HK-2 (cell line): ENCODE measurements at regions not wholly inside any gene's neighbourhood (a gene's known extent, or its start where the extent isn't known, plus 50 kb on each side); places are given as distances from the start of the nearest gene placed in this dataset.

Experiments
- DNase-seq: peaks from one replicate; pipeline ENCODE4 v3.0.0-alpha.2; 2018; ENCODE audit not compliant: unreplicated experiment

DNA sequence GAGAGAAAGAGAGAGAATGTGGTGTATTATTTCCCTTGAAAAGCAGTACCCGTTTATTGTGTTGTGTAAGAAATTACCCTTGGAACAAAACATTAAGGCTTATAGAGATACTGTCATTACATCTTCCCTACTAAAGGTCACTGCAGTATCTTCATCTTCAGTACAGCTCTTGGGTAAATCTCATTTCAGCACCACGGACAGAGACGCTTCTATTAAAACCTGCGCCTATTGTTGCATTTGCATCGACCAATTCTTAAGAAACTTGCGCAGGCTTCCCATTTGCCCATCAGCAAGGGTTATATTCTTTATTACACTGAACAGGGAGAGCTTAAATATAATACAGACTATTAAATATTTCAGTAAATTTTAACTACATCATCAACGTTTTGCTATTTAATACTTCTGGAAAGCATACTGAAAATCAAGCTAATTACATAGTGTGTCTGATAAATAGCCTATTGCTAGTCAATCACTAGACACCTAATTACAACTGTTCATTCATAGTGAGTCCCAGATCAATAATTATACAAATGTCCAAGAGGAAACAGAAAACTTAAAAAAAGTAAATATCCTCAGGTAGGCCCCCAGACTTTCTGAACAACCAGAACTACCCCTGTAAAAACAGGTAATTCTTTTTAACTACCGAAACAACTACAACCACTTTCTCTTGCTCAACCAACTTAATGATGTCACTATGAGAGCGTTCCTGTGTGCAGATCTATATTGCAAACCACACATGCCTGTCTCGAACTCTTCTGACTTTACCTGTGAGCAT is 350.6 kb downstream of the LIG4 start:
- no peak for DNase-seq

DNA sequence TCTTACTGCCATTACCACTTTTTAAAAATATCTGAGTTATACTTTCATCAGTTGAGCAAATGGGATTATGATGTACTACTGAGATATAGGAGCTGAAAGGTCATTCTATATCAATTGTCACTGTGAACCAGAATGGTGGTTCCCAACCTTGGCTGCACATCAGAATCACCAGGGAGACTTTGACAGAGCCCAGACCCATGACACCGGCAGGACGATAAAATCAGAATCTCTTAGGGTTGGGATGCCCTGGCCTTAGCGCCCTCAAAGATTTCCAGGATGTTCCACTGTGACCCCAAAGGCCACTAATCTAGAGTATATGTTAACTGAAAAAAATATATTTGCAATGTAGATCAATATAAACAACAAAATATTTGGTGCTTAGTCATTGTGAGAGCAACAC is 355.1 kb downstream of the LIG4 start:
- DNase-seq: no peak

DNA sequence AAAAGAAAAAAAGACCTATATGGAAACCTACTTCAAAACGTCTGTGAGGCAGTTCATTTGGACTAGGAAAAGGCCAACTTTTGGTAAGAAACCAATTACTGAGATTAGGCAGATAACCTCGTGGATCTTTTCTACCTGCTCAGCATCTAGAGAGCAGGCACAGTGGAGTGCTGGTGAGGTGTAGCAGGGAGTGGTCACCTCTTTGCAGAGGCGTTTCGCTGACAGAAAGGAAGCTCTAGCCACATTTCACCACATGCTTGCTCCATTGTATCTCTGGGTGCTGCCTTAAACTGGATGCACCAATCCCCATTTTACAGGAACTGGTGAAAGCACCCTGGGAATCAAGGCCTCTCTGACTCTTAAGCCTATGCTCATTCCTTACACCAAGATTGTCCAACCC is 360.5 kb downstream of the LIG4 start:
- no peak for DNase-seq

DNA sequence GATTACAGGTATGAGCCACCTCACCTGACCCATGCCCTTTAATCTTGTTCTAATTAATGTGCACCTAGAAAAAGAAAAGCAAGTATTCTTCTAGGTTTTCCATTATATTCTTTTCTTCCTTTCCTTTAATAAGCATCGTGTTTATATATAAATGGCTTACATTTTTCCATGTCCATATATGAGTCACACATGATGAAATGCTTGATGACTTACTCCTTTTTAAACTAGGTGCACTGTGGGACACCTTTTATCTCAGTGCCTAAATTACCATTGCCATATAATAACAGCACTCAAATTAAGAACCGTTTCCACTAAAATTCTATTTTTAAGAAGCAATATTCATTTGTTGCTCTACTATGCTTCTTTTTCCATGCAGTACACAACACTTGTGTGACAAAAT is 363.3 kb downstream of the LIG4 start:
- no peak for DNase-seq

DNA sequence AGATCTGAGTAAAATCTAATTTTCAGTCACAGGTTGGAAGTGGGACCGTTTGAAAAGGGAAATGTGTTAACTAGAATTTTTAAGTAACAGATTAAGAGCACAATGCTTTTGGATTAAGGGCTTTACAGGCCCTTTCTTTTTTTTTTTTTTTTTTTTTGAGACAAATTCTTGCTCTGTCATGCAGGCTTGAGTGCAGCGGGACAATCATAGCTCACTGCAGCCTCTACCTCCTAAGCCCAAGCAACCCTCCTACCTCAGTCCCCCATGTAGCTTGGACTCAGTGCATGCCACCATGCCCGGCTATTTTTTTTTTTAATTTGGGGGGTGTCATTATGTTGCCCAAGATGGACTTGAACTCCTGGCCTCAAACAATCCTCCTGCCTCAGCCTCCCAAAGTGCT is 363.7 kb downstream of the LIG4 start:
- DNase-seq: no peak

DNA sequence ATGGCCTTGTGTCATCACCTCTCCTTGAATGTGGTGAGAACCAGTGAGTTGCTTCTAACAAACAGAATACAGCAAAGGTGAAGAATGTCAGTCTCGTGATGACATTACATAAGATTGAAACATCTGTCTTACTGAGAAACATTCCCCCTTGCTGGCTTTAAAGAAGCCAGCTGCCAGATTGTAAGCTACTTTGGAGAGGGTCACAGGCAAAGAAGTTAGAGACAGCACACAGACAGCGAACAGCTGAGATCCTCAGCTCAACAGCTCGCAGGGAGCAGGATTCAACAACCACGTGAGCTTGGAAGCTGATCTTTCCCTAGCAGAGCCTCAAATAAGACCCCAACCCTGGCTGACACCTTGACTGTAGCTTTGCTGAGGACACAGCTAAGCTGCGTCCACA is 367.9 kb downstream of the LIG4 start:
- DNase-seq: no peak

DNA sequence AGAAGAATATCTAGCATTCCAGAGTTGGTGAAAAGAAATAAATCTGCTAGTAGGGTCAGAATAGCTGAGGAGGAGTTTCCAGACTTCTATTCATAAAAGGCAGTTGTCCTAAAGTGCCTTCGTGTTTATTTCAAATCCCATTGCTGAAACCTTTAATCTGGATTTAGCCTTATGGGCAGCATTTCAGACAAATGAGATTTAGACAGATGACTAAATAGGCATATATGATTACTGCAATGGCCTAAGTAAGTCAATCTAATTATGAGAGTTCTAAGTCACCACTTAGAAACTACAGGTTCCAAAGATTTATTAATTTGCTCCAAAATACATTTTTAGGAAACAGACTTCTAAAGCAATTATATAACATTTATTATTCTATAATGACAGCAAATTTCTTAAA is 368.7 kb downstream of the LIG4 start:
- no peak for DNase-seq

DNA sequence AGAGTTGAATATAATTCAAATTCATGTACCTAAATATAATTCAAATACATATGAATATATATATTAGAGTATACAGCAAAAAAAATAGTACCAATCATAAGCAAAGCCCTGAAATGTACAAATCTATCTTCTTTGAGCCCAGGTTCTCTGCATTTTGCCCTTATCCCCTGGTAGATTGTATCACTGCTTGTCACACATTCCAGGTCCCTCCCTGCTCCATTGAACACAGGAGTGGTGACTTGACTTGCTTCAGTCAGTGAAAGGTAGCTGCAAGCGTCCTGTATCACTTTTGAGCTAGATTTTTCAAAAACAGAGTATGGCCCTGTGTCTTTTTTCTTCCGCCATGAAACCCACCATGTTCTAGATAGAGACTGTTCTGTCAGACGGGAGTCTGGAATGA is 369.4 kb downstream of the LIG4 start:
- DNase-seq: no peak

DNA sequence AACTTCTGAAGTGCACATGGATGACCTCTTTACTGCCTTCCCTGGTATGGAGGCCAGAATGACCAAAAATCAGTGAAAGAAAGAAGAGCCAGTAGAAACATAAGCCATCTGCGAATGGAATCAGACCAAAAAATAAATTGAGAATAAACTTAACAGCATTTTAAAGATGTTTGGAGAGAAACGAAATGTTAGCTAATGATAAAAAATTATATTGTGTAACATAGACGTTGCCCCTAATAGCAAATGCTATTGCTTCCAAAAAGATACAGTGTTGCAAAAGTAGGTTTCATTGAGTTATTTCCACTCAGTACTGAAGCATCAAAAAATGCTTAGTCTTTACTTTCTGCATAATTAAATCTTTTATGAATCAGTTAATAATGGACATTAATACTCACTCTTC is 371.7 kb downstream of the LIG4 start:
- DNase-seq: no peak

DNA sequence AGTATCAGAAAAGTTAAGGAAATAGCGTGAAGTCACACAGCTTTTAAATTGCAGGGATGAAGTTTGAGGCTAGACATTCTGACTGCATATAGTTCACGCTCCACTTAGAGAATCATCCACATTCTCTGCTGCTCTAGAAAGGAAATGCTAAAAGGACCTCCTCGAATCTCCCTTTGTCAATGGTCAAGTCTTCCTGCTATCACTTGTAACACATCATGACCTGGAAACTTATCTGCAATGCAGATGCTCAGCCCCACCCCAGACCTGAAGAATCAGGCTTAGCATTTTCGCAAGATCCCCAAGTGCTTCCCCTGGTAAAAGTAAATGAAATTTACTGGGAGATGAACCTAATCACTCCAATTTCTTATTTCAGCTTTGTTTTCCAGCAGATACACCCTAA is 372.1 kb downstream of the LIG4 start:
- DNase-seq: no peak

DNA sequence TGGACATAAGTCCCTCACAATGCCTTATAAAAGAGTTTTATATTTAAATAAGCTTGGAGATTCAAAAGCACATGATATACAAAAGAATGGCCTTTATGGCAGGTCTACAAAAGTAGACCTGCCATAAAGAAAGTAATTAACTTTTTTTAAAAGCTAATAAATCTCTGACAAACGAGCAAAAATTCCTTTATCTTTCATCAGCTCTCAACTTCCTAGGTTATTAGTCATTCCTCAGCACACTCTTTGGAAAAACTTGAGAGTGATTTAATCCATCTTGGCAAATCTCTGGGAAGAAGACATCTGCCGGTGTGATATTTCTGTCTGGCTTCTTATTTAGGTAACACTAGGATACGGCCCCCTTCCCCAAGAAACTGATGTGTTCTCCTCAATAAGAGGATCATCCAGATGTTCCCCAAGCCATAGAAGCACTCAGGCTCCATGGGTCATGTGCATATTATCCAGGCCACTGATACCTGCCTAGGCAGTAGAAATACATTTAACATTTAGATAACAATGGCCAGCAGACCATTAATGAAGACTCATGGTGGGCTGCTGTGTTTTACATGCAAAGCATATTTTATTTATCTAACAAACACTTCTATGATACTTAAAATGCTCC is 372.7 kb downstream of the LIG4 start:
- DNase-seq: no peak

DNA sequence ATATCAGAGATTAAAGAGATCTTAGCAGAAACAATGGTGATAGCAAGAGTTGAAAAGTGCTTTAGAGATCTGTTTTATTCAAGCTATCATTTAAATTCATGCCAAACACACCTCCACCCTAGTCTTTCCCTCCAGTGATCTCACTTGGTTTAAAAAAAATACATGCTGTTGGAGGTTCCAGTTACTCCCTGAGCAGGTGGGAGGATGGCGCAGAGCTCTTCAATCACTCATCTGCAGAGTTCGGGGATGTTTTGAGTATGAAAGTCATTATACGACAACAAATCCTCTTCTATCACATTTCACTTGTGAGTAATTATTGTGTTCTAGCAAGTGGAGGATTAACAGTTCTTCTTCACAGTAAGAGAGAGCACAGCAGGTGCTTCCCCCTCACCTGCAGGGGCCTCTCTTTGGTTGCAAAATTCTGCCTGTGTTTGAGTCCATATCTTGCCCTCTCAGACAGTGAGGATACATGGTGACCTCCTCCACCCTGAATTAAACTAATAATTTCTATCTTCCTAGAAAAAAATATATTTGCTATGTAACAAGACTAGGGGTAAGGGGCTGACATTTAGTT is 376.7 kb downstream of the LIG4 start:
- DNase-seq: no peak

DNA sequence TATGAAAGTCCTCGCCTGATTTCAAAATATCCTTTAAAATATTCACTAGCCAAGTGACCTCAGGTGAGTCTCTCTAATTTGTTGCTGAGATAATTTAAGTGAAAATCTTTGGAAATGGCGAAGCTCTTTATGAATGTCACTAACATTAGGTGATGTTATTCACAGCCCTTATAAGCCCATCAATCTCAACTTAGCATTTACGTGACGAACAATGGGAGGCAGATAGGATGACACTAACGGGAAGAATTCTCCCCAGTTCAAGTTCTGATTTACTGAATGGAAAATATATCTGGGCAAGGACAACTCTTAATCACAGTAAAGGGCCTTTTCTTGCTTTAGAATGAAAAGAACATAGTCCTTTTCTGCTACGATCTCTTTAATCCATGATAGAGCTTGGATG is 378.7 kb downstream of the LIG4 start:
- DNase-seq: no peak

DNA sequence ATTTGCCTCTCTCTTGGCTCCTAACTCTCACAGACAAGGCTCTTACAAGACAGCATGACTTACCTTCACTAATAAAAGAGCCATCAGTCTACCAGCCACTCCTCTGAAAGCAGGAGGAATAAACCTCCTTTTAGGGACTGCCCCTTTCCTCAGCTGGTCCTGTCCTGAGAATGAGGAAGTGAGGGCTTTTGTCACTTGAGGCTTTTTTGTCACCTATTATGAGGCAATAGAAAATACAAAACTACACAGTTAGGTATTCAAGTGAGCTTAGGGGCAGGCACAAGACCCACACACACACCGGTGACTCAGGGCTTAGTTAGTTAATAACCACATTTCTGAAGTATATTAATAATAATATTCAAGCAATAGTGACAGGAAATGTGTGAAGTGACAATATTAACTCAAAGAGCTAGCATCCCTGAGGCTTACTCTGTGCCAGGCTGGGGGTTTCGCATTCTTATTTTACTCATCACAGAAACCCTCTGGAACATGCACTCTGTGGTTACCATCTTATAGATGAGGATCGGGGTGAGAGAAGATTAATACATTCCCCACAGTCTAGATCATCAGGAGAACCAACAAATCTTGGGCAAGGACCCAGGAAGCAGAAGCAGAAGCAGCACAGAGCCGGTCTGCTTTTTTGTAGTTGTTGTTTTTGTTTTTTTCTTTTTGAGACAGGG is 379.9 kb downstream of the LIG4 start:
- peak; percentile 52 for DNase-seq

DNA sequence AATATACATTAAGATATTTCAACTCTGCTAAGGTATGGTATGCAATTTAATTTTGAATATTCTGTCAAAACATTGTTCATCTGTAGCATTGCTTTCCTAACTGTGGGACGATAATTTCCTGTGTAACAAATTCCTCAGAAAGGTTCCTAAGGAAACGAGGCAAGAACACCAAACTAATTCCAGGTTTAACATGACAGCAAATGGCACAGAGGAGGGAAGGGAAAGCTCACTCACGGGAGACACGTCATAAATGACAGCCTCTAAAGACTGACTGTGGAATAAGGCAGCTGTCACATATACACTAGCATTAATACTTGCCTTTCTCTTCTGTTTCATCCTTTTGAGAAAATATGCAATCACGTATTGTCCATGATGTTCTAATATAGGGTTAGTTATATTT is 380.6 kb downstream of the LIG4 start:
- no peak for DNase-seq

DNA sequence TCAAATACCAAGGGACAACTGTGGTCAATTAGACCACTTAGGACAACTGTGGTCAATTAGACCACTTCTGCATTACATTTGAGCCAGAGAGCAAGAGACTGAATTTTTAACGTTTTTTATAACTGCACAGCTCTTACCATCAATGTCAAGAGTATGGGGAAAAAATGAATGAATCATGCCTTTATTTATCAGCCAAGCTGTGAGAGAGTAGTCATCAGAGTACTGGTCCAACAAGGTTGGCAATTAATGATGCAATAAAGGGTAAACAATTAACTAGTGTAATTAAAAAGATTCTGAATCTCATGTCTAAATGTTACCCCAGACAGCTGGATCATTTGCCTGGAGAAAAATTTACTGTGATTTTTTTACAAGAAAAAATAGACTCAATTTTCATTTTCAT is 381.1 kb downstream of the LIG4 start:
- no peak for DNase-seq

DNA sequence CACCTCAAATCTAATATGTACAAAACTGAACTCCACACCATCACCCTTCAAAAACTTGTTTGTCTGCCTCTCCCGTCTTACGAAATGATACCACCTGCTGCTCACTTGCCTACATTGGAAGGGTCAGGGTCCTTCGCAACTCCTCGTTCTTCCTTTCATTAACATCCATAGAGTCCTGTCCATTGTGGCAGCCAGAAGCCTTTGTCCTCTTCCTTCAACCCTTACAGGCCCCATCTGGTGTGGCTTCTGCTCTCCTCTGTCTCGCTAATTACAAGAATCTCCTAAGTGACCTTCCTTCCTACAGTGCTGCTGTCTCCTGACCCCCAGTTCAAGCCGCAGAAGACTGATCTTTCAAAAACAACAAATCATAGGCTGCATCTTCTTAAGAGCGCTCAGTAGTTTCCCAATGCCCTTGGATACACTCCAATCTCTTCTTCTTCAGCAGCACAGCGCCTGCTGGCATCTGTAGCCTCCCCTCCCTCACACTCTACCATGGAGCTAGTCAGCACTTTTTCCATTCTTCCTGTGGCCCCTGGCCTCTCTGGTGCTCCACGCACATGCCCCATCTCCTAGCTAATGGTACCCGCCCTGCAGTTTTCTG is 382.7 kb downstream of the LIG4 start:
- no peak for DNase-seq

DNA sequence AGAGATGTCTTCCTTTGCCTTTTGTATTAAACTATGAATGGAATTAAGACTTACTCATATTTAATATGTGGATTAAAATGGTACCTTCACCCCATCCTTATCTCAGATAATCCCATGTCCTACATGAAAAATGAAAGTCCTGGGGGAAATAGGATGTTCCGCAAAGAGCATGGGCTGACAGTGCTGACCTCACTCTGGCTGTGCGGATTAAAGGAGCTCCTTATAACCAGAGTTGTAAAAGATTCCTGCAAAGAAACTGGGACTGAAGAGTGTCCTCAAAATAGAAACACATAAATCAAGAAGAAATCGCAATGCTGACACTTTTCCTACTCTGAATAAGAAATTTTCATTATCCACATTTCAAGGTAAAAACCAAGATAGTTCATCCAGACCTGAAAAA is 384.5 kb downstream of the LIG4 start:
- no peak for DNase-seq

DNA sequence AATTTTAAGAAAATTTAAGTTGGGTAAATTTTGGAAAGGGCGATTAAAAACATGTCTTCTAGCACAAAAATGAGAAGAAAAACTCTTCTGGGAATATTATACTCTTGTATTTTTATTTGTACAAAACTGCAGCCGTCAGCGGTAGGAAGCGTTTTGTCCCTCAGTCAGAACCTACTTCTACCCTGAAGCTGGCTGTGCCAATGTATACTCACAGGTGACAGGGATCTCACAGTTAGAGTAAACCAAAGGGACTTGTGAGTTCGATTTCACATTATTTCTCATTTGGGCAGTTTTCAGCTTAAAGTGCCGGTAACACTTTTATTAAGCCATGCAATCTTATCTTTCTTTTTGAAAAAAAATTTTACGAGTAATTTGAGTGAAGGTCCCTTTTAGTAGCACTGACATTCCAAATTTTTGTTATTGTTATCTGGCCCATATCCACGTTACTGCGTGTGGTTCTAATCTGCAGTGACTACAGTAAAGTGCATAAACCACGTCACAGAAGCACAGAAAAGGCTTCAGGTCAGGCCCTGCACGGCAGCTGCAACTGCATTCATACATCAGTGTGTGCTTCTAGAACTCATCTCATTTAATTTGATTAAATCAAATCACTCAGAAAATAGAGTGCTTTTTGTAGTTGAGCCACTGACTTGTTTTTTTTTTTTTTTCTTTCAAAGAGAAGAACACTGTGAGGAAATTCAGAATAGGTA is 387.3 kb downstream of the LIG4 start:
- no peak for DNase-seq

DNA sequence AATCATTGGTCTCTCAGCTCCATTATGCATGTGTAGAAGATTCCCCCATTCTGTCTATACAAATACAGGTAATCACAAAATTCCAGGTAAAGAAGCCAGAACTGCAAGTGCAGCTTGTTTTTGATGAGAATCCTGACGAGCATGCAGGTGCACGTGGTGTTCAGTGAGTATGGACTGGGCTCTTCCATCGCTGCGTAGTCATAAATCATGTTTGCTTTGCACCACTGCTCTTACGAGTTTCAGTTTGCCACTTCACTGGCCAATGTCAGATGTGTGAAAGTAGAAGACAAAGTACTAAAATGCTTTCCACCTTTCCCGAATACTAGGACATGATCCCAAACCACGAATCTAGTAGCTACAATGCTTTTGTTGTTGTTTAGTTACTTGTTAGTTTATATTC is 390.7 kb downstream of the LIG4 start:
- DNase-seq: no peak

DNA sequence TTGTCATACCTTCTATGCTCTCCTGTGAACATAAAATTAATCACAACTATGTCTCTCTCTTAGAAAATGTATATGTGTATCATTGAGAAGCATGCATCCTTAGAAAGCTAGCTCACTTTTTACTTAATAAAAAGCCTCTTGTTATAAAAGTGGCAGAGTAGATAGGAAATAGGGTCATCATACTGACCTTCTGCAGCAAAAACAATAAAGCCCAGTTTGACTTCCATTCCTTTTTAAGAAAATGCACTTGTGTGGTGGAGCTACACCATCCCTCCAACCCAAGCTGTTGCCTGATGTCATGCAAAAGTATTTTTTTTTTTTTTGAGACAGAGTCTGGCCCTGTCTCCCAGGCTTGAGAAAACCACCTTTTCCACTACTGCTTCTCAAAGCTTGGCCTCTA is 393.3 kb downstream of the LIG4 start:
- no peak for DNase-seq

DNA sequence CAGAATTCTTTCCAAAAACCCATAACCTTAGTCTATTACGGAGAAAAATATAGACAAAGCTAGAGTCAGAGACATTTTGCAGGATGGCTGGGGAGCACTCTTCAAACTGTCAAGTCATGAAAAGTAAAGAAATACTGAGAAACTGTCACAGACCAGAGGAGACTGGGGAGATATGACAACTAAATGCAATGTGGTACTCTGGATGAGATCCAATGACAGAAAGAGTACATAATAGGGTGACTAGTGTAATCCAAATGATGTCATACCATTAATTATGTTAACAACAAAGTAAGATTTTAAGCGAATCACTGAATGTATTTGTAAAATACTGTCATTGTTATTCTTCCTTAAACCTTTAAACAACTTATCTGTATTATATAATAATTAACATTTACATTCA is 393.8 kb downstream of the LIG4 start:
- DNase-seq: no peak
